PC-3 (cell line): ENCODE measurements at regions not wholly inside any gene's neighbourhood (a gene's known extent, or its start where the extent isn't known, plus 50 kb on each side); places are given as distances from the start of the nearest gene placed in this dataset.

Source experiments
- ATAC-seq: fragments of 200-7000 bp; cut with Tn5 transposase; 2 replicates; pipeline ENCODE4 v1.9.1; 2020; ENCODE audit warnings: mild to moderate bottlenecking, moderate library complexity
- BruUV-seq: library from RNA; stranded (reverse); fragments of 400-500 nt; replicated peaks from 2 replicates; lab custom pipeline; 2021; lab: Mats Ljungman, UMichigan
- CTCF ChIA-PET: fragments of 300-600 bp; sonication (Branson Sonifier 250); formaldehyde crosslinking; loops from one replicate; lab custom pipeline; 2022; ENCODE audit warnings: antibody characterized with exemption; lab: Charles Lee
- POLR2A ChIA-PET: fragments of 300-600 bp; sonication (Branson Sonifier 250); formaldehyde crosslinking; loops from one replicate; lab custom pipeline; 2022; ENCODE audit warnings: antibody characterized with exemption; ENCODE audit not compliant: unreplicated experiment; lab: Charles Lee
- DNase-seq: peaks from one replicate; pipeline ENCODE4 v3.0.0-alpha.2; 2015
- H2AFZ ChIP-seq: fragments of 300-600 bp; sonication (generic); 2 replicates; pipeline ENCODE4 v1.6.0; 2016; ENCODE audit warnings: antibody characterized with exemption, low read length
- H3F3A ChIP-seq: fragments of 300-600 bp; sonication (generic); one replicate; pipeline ENCODE4 v1.6.0; 2017; ENCODE audit warnings: antibody characterized with exemption, low read length, control low read depth, mild to moderate bottlenecking; ENCODE audit not compliant: unreplicated experiment
- H3K27ac ChIP-seq: fragments of 300-600 bp; sonication (generic); 2 replicates; pipeline ENCODE4 v1.5.1; 2016; ENCODE audit warnings: mild to moderate bottlenecking, low read length
- H3K27me3 ChIP-seq: fragments of 300-600 bp; sonication (generic); 2 replicates; pipeline ENCODE4 v1.6.1; 2016; ENCODE audit warnings: low read length, mixed read lengths
- H3K36me3 ChIP-seq: fragments of 300-600 bp; sonication (generic); 2 replicates; pipeline ENCODE4 v1.6.1; 2016; ENCODE audit warnings: low read depth, mixed run types, low read length, mixed read lengths
- H3K4me1 ChIP-seq: fragments of 300-600 bp; sonication (generic); 2 replicates; pipeline ENCODE4 v1.5.1; 2016; ENCODE audit warnings: low read length; ENCODE audit not compliant: insufficient read depth
- H3K4me2 ChIP-seq: fragments of 300-600 bp; sonication (generic); 2 replicates; pipeline ENCODE4 v1.6.0; 2016; ENCODE audit warnings: low read length
- H3K4me3 ChIP-seq: fragments of 300-600 bp; sonication (generic); 2 replicates; pipeline ENCODE4 v1.5.1; 2016; ENCODE audit warnings: mild to moderate bottlenecking, low read length, mixed read lengths
- H3K79me2 ChIP-seq: fragments of 300-600 bp; sonication (generic); 2 replicates; pipeline ENCODE4 v1.6.1; 2017; ENCODE audit warnings: low read length, mixed read lengths
- H3K9ac ChIP-seq: fragments of 300-600 bp; sonication (generic); 2 replicates; pipeline ENCODE4 v1.6.0; 2016; ENCODE audit warnings: mild to moderate bottlenecking, low read length
- H3K9me2 ChIP-seq: fragments of 300-600 bp; sonication (generic); replicated peaks from 2 replicates; pipeline ENCODE4 v1.6.1; 2016; ENCODE audit warnings: mixed run types, low read length, mixed read lengths
- H3K9me3 ChIP-seq: fragments of 300-600 bp; sonication (generic); 2 replicates; pipeline ENCODE4 v1.6.1; 2016; ENCODE audit warnings: low read length, mixed read lengths
- H4K20me1 ChIP-seq: fragments of 300-600 bp; sonication (generic); 2 replicates; pipeline ENCODE4 v1.6.1; 2016; ENCODE audit warnings: low read length, mixed read lengths
- EZH2 ChIP-seq: fragments of 300-600 bp; sonication (generic); IDR thresholded peaks from one replicate; pipeline ENCODE4 v1.6.1; 2017; ENCODE audit warnings: antibody characterized with exemption, mild to moderate bottlenecking, low read length; ENCODE audit not compliant: unreplicated experiment
- EZH2phosphoT487 ChIP-seq: fragments of 300-600 bp; sonication (generic); IDR thresholded peaks from 2 replicates; pipeline ENCODE4 v1.6.1; 2018; ENCODE audit warnings: mild to moderate bottlenecking, antibody characterized with exemption, low read length, borderline replicate concordance
- intact Hi-C: fragments of 100-400 bp; cut with micrococcal nuclease; formaldehyde crosslinking; loops from 2 replicates; pipeline ENCODE4 v1.9.0; 2023
- TF ChIP-seq, protein P1 (sequence below): fragments of 300-600 bp; sonication (generic); conservative IDR thresholded peaks from 2 replicates; pipeline ENCODE4 v1.5.1; 2017; ENCODE audit warnings: antibody characterized with exemption, low read depth, mild to moderate bottlenecking, low read length

DNA sequence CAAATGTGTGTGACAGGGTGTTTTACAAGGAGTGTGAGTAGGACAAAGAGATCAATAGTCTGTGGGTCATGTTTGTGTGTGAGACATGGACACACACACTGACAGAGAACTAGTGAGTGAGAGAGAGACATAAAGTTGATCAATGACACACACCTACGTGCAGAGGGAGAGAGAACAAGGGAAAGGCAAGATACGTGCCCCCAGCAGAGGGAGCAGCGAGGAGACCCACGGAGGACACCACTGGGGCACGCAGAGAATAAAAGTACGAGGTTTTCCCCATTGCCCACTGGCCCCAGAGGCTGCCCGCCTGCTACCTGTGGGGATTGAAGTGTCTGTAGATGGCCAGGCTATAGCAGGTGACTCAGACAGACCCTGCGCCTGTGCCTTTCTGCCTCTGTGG lies 130.2 kb upstream of the CSF3R start:
- H3K9me2 ChIP-seq, result no peaks in the 10 kb centered on the region
- no peak for ATAC-seq
- H3K4me3 ChIP-seq, result no peak overlapping the region
- H3K4me1 ChIP-seq, result no peaks in the 10 kb centered on the region
- no peak overlapping the region for H3K4me2 ChIP-seq
- H3F3A ChIP-seq, result no peaks in the 10 kb centered on the region
- no peaks in the 10 kb centered on the region for H3K79me2 ChIP-seq
- CTCF ChIA-PET, result no interaction called here
- no TSS peak for BruUV-seq
- no peak overlapping the region for H3K9ac ChIP-seq
- H4K20me1 ChIP-seq, result no peaks in the 10 kb centered on the region
- intact Hi-C loops, result no loop called here
- no peak overlapping the region for H2AFZ ChIP-seq
- peak; percentile 8 for DNase-seq
- H3K27me3 ChIP-seq, result peaks cover 45% of the 10 kb centered on the region
- TF ChIP-seq EZH2phosphoT487, result no peak
- TF ChIP-seq, protein P1, sequence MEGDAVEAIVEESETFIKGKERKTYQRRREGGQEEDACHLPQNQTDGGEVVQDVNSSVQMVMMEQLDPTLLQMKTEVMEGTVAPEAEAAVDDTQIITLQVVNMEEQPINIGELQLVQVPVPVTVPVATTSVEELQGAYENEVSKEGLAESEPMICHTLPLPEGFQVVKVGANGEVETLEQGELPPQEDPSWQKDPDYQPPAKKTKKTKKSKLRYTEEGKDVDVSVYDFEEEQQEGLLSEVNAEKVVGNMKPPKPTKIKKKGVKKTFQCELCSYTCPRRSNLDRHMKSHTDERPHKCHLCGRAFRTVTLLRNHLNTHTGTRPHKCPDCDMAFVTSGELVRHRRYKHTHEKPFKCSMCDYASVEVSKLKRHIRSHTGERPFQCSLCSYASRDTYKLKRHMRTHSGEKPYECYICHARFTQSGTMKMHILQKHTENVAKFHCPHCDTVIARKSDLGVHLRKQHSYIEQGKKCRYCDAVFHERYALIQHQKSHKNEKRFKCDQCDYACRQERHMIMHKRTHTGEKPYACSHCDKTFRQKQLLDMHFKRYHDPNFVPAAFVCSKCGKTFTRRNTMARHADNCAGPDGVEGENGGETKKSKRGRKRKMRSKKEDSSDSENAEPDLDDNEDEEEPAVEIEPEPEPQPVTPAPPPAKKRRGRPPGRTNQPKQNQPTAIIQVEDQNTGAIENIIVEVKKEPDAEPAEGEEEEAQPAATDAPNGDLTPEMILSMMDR, result peak; percentile 41; the same call in 1 of the 2 replicates
- no peaks in the 10 kb centered on the region for H3K36me3 ChIP-seq
- POLR2A ChIA-PET, result no interaction called here
- no peak overlapping the region for H3K27ac ChIP-seq
- H3K9me3 ChIP-seq, result no peaks in the 10 kb centered on the region

DNA sequence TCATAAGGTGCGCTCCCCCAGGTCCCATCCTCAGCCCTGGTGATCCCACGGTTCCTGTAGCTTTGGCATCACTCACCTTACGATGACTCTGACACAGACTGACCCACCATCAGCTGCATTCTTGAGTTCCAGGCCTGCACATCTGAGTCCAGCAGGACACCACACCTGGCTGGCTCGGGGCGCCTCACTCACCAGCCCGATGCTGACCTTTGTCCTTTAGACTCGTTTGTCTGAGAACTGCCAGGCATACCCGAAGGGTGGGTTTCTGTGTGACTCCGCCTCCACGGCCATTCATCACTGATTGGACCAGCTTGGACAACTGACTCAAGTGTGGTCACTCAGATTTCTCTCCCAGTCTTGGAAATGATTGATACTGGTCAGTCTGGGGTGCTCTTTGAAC lies 129.4 kb upstream of the CSF3R start:
- intact Hi-C loops, result no loop called here
- POLR2A ChIA-PET, result no interaction called here

DNA sequence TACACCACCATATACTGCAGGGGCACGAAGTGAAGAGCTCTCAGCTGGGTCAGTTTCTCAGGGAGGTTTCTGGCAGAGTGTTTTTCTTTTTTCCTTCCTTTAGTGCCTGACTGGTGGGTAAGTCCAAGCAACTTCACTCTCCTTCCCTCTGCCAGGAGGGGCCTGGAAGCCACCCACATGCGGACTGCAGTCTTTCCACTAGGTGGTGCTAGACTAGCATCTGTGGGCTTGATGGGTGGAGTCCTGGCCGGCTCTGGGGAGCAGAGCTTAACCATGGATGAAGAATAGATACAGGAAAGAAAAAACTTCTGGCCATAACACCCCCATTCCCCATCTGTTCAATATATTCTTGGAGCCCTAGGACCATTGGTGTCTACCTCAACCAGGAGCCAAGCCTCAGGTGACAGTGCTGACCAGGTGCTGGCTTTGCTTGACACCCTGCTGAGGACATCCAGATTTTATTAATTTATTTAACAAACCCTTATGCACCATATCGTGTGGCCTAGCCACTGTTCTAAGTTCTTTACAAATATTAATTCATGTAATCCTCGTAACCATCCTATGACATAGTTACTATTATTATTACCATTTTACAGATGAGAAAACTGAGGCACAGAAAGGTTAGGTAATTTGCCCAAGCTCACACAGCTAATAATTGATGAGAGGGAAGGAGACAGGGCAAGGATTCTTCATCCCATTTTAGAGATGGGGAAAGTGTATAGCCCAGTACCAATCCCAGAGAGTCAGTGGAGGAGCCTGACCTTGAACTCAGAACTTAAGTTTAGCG lies 126.7 kb upstream of the CSF3R start:
- CTCF ChIA-PET, result no interaction called here
- TF ChIP-seq EZH2phosphoT487, result no peak
- TF ChIP-seq, protein P1, result peak; percentile 92
- no peak for TF ChIP-seq EZH2
- no peaks in the 10 kb centered on the region for H3K79me2 ChIP-seq
- H3K9me2 ChIP-seq, result no peaks in the 10 kb centered on the region
- no peaks in the 10 kb centered on the region for H3K36me3 ChIP-seq
- H3K4me3 ChIP-seq, result no peak overlapping the region
- H3F3A ChIP-seq, result no peaks in the 10 kb centered on the region
- no peaks in the 10 kb centered on the region for H3K9me3 ChIP-seq
- BruUV-seq, result no TSS peak
- H3K27me3 ChIP-seq, result peaks cover 24% of the 10 kb centered on the region
- no peak overlapping the region for H2AFZ ChIP-seq
- H4K20me1 ChIP-seq, result no peaks in the 10 kb centered on the region
- POLR2A ChIA-PET, result no interaction called here
- no peak overlapping the region for H3K4me2 ChIP-seq
- peak; percentile 83 for DNase-seq
- peak; percentile 81 for ATAC-seq
- no peak overlapping the region for H3K27ac ChIP-seq
- intact Hi-C loops, result no loop called here
- no peak overlapping the region for H3K9ac ChIP-seq
- H3K4me1 ChIP-seq, result no peaks in the 10 kb centered on the region

More for the DNA sequence above, 129.4 kb upstream of the CSF3R start:
- H3F3A ChIP-seq, result no peaks in the 10 kb centered on the region
- no peak for DNase-seq
- H3K9ac ChIP-seq, result no peak overlapping the region
- no peaks in the 10 kb centered on the region for H4K20me1 ChIP-seq
- TF ChIP-seq EZH2 (no peak), EZH2phosphoT487 (no peak)
- TF ChIP-seq, protein P1, result no peak
- ATAC-seq, result no peak
- CTCF ChIA-PET, result no interaction called here
- no peaks in the 10 kb centered on the region for H3K36me3 ChIP-seq
- no peak overlapping the region for H3K4me3 ChIP-seq
- no TSS peak for BruUV-seq
- H3K27ac ChIP-seq, result no peak overlapping the region
- H3K9me2 ChIP-seq, result no peaks in the 10 kb centered on the region
- H3K9me3 ChIP-seq, result no peaks in the 10 kb centered on the region
- H2AFZ ChIP-seq, result no peak overlapping the region
- H3K79me2 ChIP-seq, result no peaks in the 10 kb centered on the region
- H3K27me3 ChIP-seq, result peaks cover 39% of the 10 kb centered on the region
- H3K4me1 ChIP-seq, result no peaks in the 10 kb centered on the region
- H3K4me2 ChIP-seq, result no peak overlapping the region
